HepG2 (cell line): ENCODE measurements at regions not wholly inside any gene's neighbourhood (a gene's known extent, or its start where the extent isn't known, plus 50 kb on each side); places are given as distances from the start of the nearest gene placed in this dataset.

Experiments
- ATAC-seq: fragments of 200-7000 bp; cut with Tn5 transposase; 3 replicates; pipeline ENCODE4 v1.9.1; 2020; ENCODE audit warnings: mild to moderate bottlenecking, moderate library complexity
- BruUV-seq: library from RNA; stranded (reverse); fragments of 400-500 nt; replicated peaks from 2 replicates; lab custom pipeline; 2021; lab: Mats Ljungman, UMichigan
- CTCF ChIA-PET: fragments of 300-600 bp; formaldehyde crosslinking; extraction: SDS; loops from one replicate; lab custom pipeline; 2021; ENCODE audit warnings: low total read pairs, inconsistent platforms, low intra/inter-chr PET ratio; lab: Yijun Ruan, JAX
- POLR2A ChIA-PET: fragments of 350-600 bp; sonication (Branson Sonifier 250); formaldehyde crosslinking; loops from one replicate; lab custom pipeline; 2020; ENCODE audit warnings: antibody characterized with exemption, inconsistent platforms; lab: Yijun Ruan, JAX
- DNase-seq: peaks from one replicate; pipeline ENCODE4 v3.0.0-alpha.2; 2015; ENCODE audit warnings: low spot score
- FAIRE-seq: peaks from 3 replicates; lab custom pipeline; 2011; peaks lifted over from hg19 to GRCh38; lab: Jason Lieb, UNC
- H2AFZ ChIP-seq: one replicate; pipeline ENCODE4 v1.6.1; 2011; ENCODE audit warnings: low read length, inconsistent platforms
- H3K27ac ChIP-seq: fragments of 300-600 bp; 3 replicates; pipeline ENCODE4 v1.8.0; 2011; ENCODE audit warnings: mixed run types, mild to moderate bottlenecking, mixed read lengths, low read length, inconsistent platforms; ENCODE audit not compliant: insufficient read depth; ENCODE audit errors: extremely low read length
- H3K27me3 ChIP-seq, 2 experiments: fragments of 200-600 bp in 1 of 2; 2 replicates in 1 of 2; 3 replicates in 1 of 2; pipeline versions ENCODE4 v1.6.0 to v1.8.0; 2011; ENCODE audit warnings: low read length in 2 of 2, mild to moderate bottlenecking in 2 of 2, moderate library complexity in 2 of 2, inconsistent platforms in 1 of 2; ENCODE audit not compliant: insufficient read depth in 2 of 2, control insufficient read depth in 1 of 2
- H3K36me3 ChIP-seq, 2 experiments: fragments of 200-600 bp in 1 of 2; replicated peaks in 1 of 2; 2 replicates in 1 of 2; 3 replicates in 1 of 2; pipeline versions ENCODE4 v1.5.1 to v1.8.0; 2011; ENCODE audit warnings: low read length in 2 of 2, inconsistent platforms in 1 of 2; ENCODE audit not compliant: insufficient read depth in 2 of 2, control insufficient read depth in 1 of 2
- H3K4me1 ChIP-seq: 2 replicates; pipeline ENCODE4 v1.5.1; 2012; ENCODE audit warnings: low read length, inconsistent platforms; ENCODE audit not compliant: insufficient read depth
- H3K4me2 ChIP-seq: 2 replicates; pipeline ENCODE4 v1.6.0; 2011; ENCODE audit warnings: low read depth, low read length, inconsistent platforms
- H3K4me3 ChIP-seq, 3 experiments: fragments of 200-600 bp in 1 of 3; sonication (generic), shearing (Covaris generic) in 1 of 3; replicated peaks in 1 of 3; 2 replicates each; pipeline ENCODE4 v1.5.1; 2011 to 2016; ENCODE audit warnings: low read length in 3 of 3, inconsistent platforms in 2 of 3, low read depth in 2 of 3, mild to moderate bottlenecking in 2 of 3, control low read depth in 1 of 3, mixed read lengths in 1 of 3; ENCODE audit not compliant: insufficient read depth in 1 of 3
- H3K79me2 ChIP-seq: one replicate; pipeline ENCODE4 v1.6.1; 2011; ENCODE audit warnings: low read length, inconsistent platforms; ENCODE audit not compliant: insufficient read depth
- H3K9ac ChIP-seq: 2 replicates; pipeline ENCODE4 v1.6.0; 2011; ENCODE audit warnings: mild to moderate bottlenecking, low read depth, low read length, inconsistent platforms; ENCODE audit not compliant: insufficient read depth
- H3K9me3 ChIP-seq: 2 replicates; pipeline ENCODE4 v1.5.1; 2012; ENCODE audit warnings: mild to moderate bottlenecking, low read length
- H4K20me1 ChIP-seq: 2 replicates; pipeline ENCODE4 v1.6.0; 2011; ENCODE audit warnings: inconsistent platforms, mild to moderate bottlenecking, low read length, moderate library complexity; ENCODE audit not compliant: insufficient read depth
- ERF ChIP-seq: IDR thresholded peaks from 2 replicates; pipeline ENCODE4 v1.6.1; 2018; ENCODE audit warnings: missing biosample characterization, missing genetic modification reagents
- HIVEP1 ChIP-seq: sonication (generic); formaldehyde crosslinking; IDR thresholded peaks from 2 replicates; pipeline ENCODE4 v1.4.0; 2020; ENCODE audit warnings: mild to moderate bottlenecking, missing genetic modification reagents
- MTERF4 ChIP-seq: sonication (generic); formaldehyde crosslinking; IDR thresholded peaks from 2 replicates; pipeline ENCODE4 v1.8.0; 2023; ENCODE audit warnings: mild to moderate bottlenecking, missing genetic modification reagents
- MXI1 ChIP-seq: IDR thresholded peaks from 3 replicates; pipeline ENCODE4 v1.6.1; 2012; ENCODE audit warnings: low read depth, low read length, inconsistent platforms, borderline replicate concordance
- NR1H2 ChIP-seq: sonication (generic); formaldehyde crosslinking; IDR thresholded peaks from 2 replicates; pipeline ENCODE4 v1.8.1; 2022; ENCODE audit warnings: low read depth, missing genetic modification reagents, borderline replicate concordance
- SALL2 ChIP-seq: sonication (generic); formaldehyde crosslinking; IDR thresholded peaks from 2 replicates; pipeline ENCODE4 v1.8.1; 2023; ENCODE audit warnings: mild to moderate bottlenecking, missing genetic modification reagents, inconsistent platforms
- TBX2 ChIP-seq: sonication (generic); formaldehyde crosslinking; IDR thresholded peaks from 2 replicates; pipeline ENCODE4 v1.5.0; 2020; ENCODE audit warnings: missing genetic modification reagents, mild to moderate bottlenecking, borderline replicate concordance
- ZBTB21 ChIP-seq: sonication (generic); formaldehyde crosslinking; IDR thresholded peaks from 2 replicates; pipeline ENCODE4 v1.4.0; 2020; ENCODE audit warnings: missing genetic modification reagents
- ZC3H13 ChIP-seq: sonication (generic); formaldehyde crosslinking; IDR thresholded peaks from 2 replicates; pipeline ENCODE4 v1.8.1; 2023; ENCODE audit warnings: mild to moderate bottlenecking, missing genetic modification reagents, moderate library complexity
- ZEB1 ChIP-seq: IDR thresholded peaks from 2 replicates; pipeline ENCODE4 v1.6.1; 2012; ENCODE audit warnings: mild to moderate bottlenecking, low read depth, inconsistent platforms; ENCODE audit not compliant: insufficient replicate concordance
- WGBS: methylation state at CpG from one replicate; pipeline ENCODE4 v1.1.6; 2017; ENCODE audit warnings: low lambda C conversion rate; 5-methylcytosine and 5-hydroxymethylcytosine counted together
- in situ Hi-C: cut with HindIII; loops from 2 replicates; pipeline ENCODE4 v1.10.0; 2017; ENCODE audit warnings: low pct_unique_long_range_greater_than_20kb; ENCODE audit not compliant: extremely low pct_ligation_motif_present
- intact Hi-C: fragments of 100-400 bp; cut with micrococcal nuclease; formaldehyde crosslinking; loops from one replicate; pipeline ENCODE4 v1.10.0; 2022; ENCODE audit not compliant: unreplicated experiment
- TF ChIP-seq, protein P1 (sequence below): IDR thresholded peaks from 2 replicates; pipeline ENCODE4 v1.4.0; 2020; ENCODE audit warnings: mild to moderate bottlenecking, missing genetic modification reagents

- no peak for DNase-seq
- POLR2A ChIA-PET: no interaction called here
- Histone ChIP-seq H3K79me2 (no peaks in the 10 kb centered on the region), H3K36me3 (no peaks in the 10 kb centered on the region), H3K4me3 (no peak overlapping the region), H3K4me2 (no peak overlapping the region), H3K4me1 (no peaks in the 10 kb centered on the region), H3K27me3 (peaks cover 1 to 8% of the 10 kb centered on the region in 2 experiments; a peak in 3 of 5 replicates), H3K9me3 (no peaks in the 10 kb centered on the region), H3K27ac (no peak overlapping the region), H2AFZ (no peak overlapping the region), H3K9ac (no peak overlapping the region), H4K20me1 (no peaks in the 10 kb centered on the region)
- intact Hi-C loops (no loop called here), in situ Hi-C loops (no loop called here)
- BruUV-seq: no TSS peak
- CTCF ChIA-PET: no interaction called here
- FAIRE-seq: no peak
- TF ChIP-seq MTERF4 (no peak), ZEB1 (no peak)
- ATAC-seq: no peak
- WGBS: 49% methylated on average over 9 of the region's 9 CpGs
Observed at GRCh38 chr10:78333362-78334143, 299.9 kb downstream of the RPS24 start.

DNA sequence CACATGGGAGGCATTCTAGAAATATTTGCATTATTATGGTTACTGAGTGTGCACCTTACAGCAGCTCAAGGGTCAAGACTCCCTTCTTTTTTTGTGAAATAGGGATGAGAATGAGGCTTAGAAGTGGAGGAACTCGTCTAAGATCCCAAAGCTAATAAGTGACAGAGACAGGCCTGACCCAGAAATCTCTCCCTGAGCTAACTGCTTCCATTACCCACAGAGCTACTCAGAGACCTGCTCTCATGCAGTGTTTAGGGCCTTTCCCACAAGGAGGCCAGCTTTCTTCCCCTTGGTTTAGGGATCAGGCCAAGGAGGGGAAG, 301.7 kb downstream of the RPS24 start:
- DNase-seq (no peak), FAIRE-seq (no peak), ATAC-seq (no peak)
- no peaks in the 10 kb centered on the region for H3K4me1 ChIP-seq
- no peaks in the 10 kb centered on the region for H3K79me2 ChIP-seq
- no peak overlapping the region for H3K9ac ChIP-seq
- 0% methylated on average over 1 of the region's 1 CpG for WGBS
- intact Hi-C loops (no loop called here), in situ Hi-C loops (no loop called here)
- no peaks in the 10 kb centered on the region for H4K20me1 ChIP-seq
- ChIA-PET POLR2A (no interaction called here), CTCF (no interaction called here)
- H3K27me3 ChIP-seq: peaks cover 1 to 5% of the 10 kb centered on the region in 2 experiments; a peak in 2 of 5 replicates
- H3K9me3 ChIP-seq: no peaks in the 10 kb centered on the region
- TF ChIP-seq NR1H2 (CRISPR knock-in tag): no peak
- TF ChIP-seq MXI1: no peak
- TF ChIP-seq SALL2: no peak
- no peak for TF ChIP-seq ZC3H13
- TF ChIP-seq ERF (CRISPR knock-in tag): no peak
- TF ChIP-seq, protein P1, sequence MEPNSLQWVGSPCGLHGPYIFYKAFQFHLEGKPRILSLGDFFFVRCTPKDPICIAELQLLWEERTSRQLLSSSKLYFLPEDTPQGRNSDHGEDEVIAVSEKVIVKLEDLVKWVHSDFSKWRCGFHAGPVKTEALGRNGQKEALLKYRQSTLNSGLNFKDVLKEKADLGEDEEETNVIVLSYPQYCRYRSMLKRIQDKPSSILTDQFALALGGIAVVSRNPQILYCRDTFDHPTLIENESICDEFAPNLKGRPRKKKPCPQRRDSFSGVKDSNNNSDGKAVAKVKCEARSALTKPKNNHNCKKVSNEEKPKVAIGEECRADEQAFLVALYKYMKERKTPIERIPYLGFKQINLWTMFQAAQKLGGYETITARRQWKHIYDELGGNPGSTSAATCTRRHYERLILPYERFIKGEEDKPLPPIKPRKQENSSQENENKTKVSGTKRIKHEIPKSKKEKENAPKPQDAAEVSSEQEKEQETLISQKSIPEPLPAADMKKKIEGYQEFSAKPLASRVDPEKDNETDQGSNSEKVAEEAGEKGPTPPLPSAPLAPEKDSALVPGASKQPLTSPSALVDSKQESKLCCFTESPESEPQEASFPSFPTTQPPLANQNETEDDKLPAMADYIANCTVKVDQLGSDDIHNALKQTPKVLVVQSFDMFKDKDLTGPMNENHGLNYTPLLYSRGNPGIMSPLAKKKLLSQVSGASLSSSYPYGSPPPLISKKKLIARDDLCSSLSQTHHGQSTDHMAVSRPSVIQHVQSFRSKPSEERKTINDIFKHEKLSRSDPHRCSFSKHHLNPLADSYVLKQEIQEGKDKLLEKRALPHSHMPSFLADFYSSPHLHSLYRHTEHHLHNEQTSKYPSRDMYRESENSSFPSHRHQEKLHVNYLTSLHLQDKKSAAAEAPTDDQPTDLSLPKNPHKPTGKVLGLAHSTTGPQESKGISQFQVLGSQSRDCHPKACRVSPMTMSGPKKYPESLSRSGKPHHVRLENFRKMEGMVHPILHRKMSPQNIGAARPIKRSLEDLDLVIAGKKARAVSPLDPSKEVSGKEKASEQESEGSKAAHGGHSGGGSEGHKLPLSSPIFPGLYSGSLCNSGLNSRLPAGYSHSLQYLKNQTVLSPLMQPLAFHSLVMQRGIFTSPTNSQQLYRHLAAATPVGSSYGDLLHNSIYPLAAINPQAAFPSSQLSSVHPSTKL (CRISPR knock-in tag): no peak
- no peak for TF ChIP-seq HIVEP1 (CRISPR knock-in tag)
- TF ChIP-seq TBX2: no peak
- no peak for TF ChIP-seq ZBTB21 (CRISPR knock-in tag)
- H3K4me2 ChIP-seq: no peak overlapping the region
- H3K27ac ChIP-seq: no peak overlapping the region
- no TSS peak for BruUV-seq
- H3K36me3 ChIP-seq: no peaks in the 10 kb centered on the region
- H3K4me3 ChIP-seq: no peak overlapping the region
- no peak overlapping the region for H2AFZ ChIP-seq
